ENCODE measurements at regions not wholly inside any gene's neighbourhood (a gene's known extent, or its start where the extent isn't known, plus 50 kb on each side); places are given as distances from the start of the nearest gene placed in this dataset.

DNA sequence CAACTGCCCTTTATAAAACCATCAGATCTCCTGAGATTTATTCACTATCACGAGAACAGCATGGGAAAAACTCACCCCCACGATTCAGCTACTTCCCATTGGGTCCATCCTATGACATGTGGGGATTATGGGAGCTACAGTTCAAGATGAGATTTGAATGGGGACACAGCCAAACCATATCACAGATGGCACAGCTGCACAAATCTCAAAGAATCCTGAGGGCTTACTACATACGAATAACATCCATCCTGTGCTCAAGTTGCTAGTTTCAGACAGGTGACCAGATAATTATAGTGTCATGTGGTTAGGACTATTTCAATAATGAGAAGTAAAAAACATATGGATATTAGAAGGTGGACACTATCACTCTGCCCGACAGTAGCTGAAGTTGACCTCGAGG is 211.2 kb downstream of the NUAK1 start:
- no peak overlapping the region for H3K4me3 ChIP-seq (replicated peaks in 1 of 4; ENCODE audit: control extremely low read depth in 1 of 4, insufficient read depth in 1 of 4, low read depth in 3 of 4, low read length in 4 of 4)
- H3K79me2 ChIP-seq (ENCODE audit: control insufficient read depth, insufficient read depth, low read length) = no peaks in the 10 kb centered on the region
- DNase-seq (ENCODE audit: low read depth in 2 of 2) = no peak
- H3K27ac ChIP-seq (ENCODE audit: insufficient read depth, low read length) = no peak overlapping the region
- H3K27me3 ChIP-seq (ENCODE audit: control insufficient read depth, insufficient read depth, low read length) = no peaks in the 10 kb centered on the region
- no peaks in the 10 kb centered on the region for H4K20me1 ChIP-seq (ENCODE audit: control insufficient read depth, extremely low read depth, insufficient read depth, low read length)
- H3K36me3 ChIP-seq (ENCODE audit: control insufficient read depth, insufficient read depth, low read length) = no peaks in the 10 kb centered on the region
- TF ChIP-seq, protein P1, sequence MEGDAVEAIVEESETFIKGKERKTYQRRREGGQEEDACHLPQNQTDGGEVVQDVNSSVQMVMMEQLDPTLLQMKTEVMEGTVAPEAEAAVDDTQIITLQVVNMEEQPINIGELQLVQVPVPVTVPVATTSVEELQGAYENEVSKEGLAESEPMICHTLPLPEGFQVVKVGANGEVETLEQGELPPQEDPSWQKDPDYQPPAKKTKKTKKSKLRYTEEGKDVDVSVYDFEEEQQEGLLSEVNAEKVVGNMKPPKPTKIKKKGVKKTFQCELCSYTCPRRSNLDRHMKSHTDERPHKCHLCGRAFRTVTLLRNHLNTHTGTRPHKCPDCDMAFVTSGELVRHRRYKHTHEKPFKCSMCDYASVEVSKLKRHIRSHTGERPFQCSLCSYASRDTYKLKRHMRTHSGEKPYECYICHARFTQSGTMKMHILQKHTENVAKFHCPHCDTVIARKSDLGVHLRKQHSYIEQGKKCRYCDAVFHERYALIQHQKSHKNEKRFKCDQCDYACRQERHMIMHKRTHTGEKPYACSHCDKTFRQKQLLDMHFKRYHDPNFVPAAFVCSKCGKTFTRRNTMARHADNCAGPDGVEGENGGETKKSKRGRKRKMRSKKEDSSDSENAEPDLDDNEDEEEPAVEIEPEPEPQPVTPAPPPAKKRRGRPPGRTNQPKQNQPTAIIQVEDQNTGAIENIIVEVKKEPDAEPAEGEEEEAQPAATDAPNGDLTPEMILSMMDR (conservative IDR thresholded peaks at IDR 0.05 in 1 of 2, IDR thresholded peaks at IDR 0.05 in 1 of 2; ENCODE audit: low read depth in 1 of 2, low read length in 2 of 2) = no peak
- TF ChIP-seq EZH2 (IDR thresholded peaks at IDR 0.05; ENCODE audit: low read length, missing control alignments) = no peak
- H3K9me3 ChIP-seq (ENCODE audit: control insufficient read depth, insufficient read depth, low read depth, low read length) = no peaks in the 10 kb centered on the region
- no peaks in the 10 kb centered on the region for H3K4me1 ChIP-seq (ENCODE audit: control insufficient read depth, extremely low read depth, insufficient read depth, low read length)
- H3K4me2 ChIP-seq (ENCODE audit: extremely low read depth, insufficient read depth, low read length) = no peak overlapping the region
- H2AFZ ChIP-seq (ENCODE audit: low read length) = no peak overlapping the region
- H3K9ac ChIP-seq (ENCODE audit: insufficient read depth, low read length) = no peak overlapping the region

DNA sequence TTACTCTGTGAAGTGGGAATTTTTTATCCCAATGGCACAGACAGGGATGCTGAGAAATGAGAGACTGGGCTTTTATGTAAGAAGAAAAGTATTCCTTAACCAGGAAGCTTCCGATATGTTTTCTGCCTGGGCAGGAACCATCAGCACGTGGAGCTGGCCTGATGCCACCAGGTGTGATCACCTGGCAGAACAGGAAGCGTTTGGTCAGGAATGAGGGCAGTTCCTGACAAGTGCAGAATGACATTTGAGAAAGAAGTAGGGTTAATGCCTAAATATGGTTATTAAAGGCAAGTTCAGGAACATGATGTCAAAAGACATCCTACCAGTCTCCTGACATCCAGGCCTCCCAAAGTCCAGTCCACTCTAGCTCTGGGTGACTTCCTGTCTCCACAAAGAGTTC is 210.3 kb downstream of the NUAK1 start:
- no peak overlapping the region for H3K27ac ChIP-seq (ENCODE audit: insufficient read depth, low read length)
- no peak overlapping the region for H3K4me2 ChIP-seq (ENCODE audit: extremely low read depth, insufficient read depth, low read length)
- no peaks in the 10 kb centered on the region for H3K79me2 ChIP-seq (ENCODE audit: control insufficient read depth, insufficient read depth, low read length)
- DNase-seq (ENCODE audit: low read depth in 2 of 2) = no peak
- H3K4me1 ChIP-seq (ENCODE audit: control insufficient read depth, extremely low read depth, insufficient read depth, low read length) = no peaks in the 10 kb centered on the region
- no peak overlapping the region for H3K9ac ChIP-seq (ENCODE audit: insufficient read depth, low read length)
- H3K4me3 ChIP-seq (replicated peaks in 1 of 4; ENCODE audit: control extremely low read depth in 1 of 4, insufficient read depth in 1 of 4, low read depth in 3 of 4, low read length in 4 of 4) = no peak overlapping the region
- no peaks in the 10 kb centered on the region for H3K27me3 ChIP-seq (ENCODE audit: control insufficient read depth, insufficient read depth, low read length)
- TF ChIP-seq EZH2 (IDR thresholded peaks at IDR 0.05; ENCODE audit: low read length, missing control alignments) = no peak
- no peaks in the 10 kb centered on the region for H4K20me1 ChIP-seq (ENCODE audit: control insufficient read depth, extremely low read depth, insufficient read depth, low read length)
- no peak overlapping the region for H2AFZ ChIP-seq (ENCODE audit: low read length)
- H3K36me3 ChIP-seq (ENCODE audit: control insufficient read depth, insufficient read depth, low read length) = no peaks in the 10 kb centered on the region
- no peaks in the 10 kb centered on the region for H3K9me3 ChIP-seq (ENCODE audit: control insufficient read depth, insufficient read depth, low read depth, low read length)

DNA sequence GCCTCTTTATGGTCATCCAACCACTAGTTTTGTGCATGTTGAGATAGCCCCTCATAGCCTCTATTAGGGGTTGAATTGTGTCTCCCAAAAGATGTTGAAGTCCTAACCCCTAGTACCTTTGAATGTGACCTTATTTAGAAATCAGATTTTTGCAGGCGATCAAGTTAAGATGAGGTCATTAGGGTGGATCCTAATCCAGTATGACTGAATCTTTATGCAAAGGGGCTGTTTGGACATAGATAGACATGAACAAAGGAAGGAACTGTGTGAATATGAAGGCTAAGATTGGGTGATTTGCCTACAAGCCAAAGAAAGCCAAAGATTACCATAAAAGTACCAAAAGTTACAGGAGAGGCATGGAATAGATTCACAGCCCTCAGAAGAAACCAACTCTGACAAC is 209.6 kb downstream of the NUAK1 start:
- TF ChIP-seq, protein P1 (conservative IDR thresholded peaks at IDR 0.05 in 1 of 2, IDR thresholded peaks at IDR 0.05 in 1 of 2; ENCODE audit: low read depth in 1 of 2, low read length in 2 of 2) = no peak
- no peak for TF ChIP-seq EZH2 (IDR thresholded peaks at IDR 0.05; ENCODE audit: low read length, missing control alignments)

More for the DNA sequence above, 209.6 kb downstream of the NUAK1 start:
- Histone ChIP-seq H3K27me3 (ENCODE audit: control insufficient read depth, insufficient read depth, low read length) (no peaks in the 10 kb centered on the region), H3K9me3 (ENCODE audit: control insufficient read depth, insufficient read depth, low read depth, low read length) (no peaks in the 10 kb centered on the region), H3K4me1 (ENCODE audit: control insufficient read depth, extremely low read depth, insufficient read depth, low read length) (peaks cover 4% of the 10 kb centered on the region), H3K79me2 (ENCODE audit: control insufficient read depth, insufficient read depth, low read length) (no peaks in the 10 kb centered on the region), H3K4me2 (ENCODE audit: extremely low read depth, insufficient read depth, low read length) (no peak overlapping the region), H2AFZ (ENCODE audit: low read length) (no peak overlapping the region), H3K4me3 (replicated peaks in 1 of 4; ENCODE audit: control extremely low read depth in 1 of 4, insufficient read depth in 1 of 4, low read depth in 3 of 4, low read length in 4 of 4) (no peak overlapping the region), H3K9ac (ENCODE audit: insufficient read depth, low read length) (no peak overlapping the region), H4K20me1 (ENCODE audit: control insufficient read depth, extremely low read depth, insufficient read depth, low read length) (no peaks in the 10 kb centered on the region), H3K27ac (ENCODE audit: insufficient read depth, low read length) (no peak overlapping the region), H3K36me3 (ENCODE audit: control insufficient read depth, insufficient read depth, low read length) (no peaks in the 10 kb centered on the region)
- no peak for DNase-seq (ENCODE audit: low read depth in 2 of 2)

Measured in fibroblast of lung (primary cell).